ENCODE measurements at regions not wholly inside any gene's neighbourhood (a gene's known extent, or its start where the extent isn't known, plus 50 kb on each side); places are given as distances from the start of the nearest gene placed in this dataset.

DNA sequence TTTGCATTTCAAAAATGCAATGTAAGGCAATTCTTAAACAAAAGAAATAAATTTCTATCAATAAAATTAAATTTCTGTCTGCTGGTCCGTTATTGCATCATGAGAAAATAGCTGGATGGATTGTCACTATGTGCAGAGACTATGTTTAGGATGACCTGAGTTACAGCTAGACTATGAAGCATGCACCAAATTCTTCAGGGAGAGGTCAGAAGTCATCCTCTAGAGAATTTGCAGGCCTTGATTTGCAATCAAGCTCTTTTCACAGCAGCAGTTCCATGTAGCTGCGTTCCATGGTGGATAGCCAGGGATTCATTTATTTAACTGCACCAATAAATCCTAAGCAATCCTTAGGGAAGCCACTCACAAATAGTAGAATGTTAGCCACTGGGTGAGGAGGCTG, 253.7 kb downstream of the MSRB3 start:
- Histone ChIP-seq H3K36me3 (ENCODE audit: control insufficient read depth in 4 of 4, insufficient read depth in 4 of 4, low read length in 4 of 4) (no peaks in the 10 kb centered on the region), H3K27ac (ENCODE audit: low read depth in 1 of 2, low read length in 1 of 2) (no peak overlapping the region), H3K4me3 (no peak overlapping the region), H3K27me3 (ENCODE audit: control insufficient read depth in 3 of 3, insufficient read depth in 3 of 3, low read length in 2 of 3) (no peaks in the 10 kb centered on the region), H3K9me3 (ENCODE audit: control insufficient read depth in 4 of 4, insufficient read depth in 3 of 4, low read length in 3 of 4) (peaks cover 0 to 2% (median 0%) of the 10 kb centered on the region in 4 donors), H3K9ac (ENCODE audit: insufficient read depth in 1 of 2, low read length in 2 of 2) (no peak overlapping the region), H3K4me1 (ENCODE audit: control insufficient read depth in 5 of 5, insufficient read depth in 5 of 5, low read length in 5 of 5) (peaks cover 0 to 12% (median 0%) of the 10 kb centered on the region in 5 donors)
- 90 to 91% methylated on average over 2 of the region's 2 CpGs for WGBS, 2 donors
- ATAC-seq (ENCODE audit: insufficient read depth, low FRiP score), result no peak
- no peak for DNase-seq
- TF ChIP-seq, protein P1, sequence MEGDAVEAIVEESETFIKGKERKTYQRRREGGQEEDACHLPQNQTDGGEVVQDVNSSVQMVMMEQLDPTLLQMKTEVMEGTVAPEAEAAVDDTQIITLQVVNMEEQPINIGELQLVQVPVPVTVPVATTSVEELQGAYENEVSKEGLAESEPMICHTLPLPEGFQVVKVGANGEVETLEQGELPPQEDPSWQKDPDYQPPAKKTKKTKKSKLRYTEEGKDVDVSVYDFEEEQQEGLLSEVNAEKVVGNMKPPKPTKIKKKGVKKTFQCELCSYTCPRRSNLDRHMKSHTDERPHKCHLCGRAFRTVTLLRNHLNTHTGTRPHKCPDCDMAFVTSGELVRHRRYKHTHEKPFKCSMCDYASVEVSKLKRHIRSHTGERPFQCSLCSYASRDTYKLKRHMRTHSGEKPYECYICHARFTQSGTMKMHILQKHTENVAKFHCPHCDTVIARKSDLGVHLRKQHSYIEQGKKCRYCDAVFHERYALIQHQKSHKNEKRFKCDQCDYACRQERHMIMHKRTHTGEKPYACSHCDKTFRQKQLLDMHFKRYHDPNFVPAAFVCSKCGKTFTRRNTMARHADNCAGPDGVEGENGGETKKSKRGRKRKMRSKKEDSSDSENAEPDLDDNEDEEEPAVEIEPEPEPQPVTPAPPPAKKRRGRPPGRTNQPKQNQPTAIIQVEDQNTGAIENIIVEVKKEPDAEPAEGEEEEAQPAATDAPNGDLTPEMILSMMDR (IDR thresholded peaks at IDR 0.05; ENCODE audit: control extremely low read depth, extremely low read depth), result no peak

DNA sequence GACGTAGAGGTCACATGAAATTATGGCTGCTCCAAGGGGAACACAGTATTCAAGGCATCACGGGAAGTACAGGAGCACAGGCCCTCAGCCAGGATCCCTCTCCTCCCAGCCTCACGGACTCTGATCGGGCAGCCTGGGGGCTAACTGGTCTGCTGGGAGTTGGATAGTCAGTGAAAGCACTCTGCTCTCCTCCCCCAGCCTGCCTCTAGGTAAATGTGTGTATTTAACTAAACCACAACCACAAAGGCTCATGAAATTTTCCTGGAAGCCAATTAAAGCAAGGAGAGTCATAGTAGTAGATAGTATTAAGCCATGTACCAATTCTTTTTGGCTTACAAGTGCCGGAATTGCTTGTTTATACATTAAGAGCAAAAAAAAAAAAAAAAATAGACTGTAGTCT, 254.3 kb downstream of the MSRB3 start:
- peaks cover 0 to 12% (median 0%) of the 10 kb centered on the region in 5 donors for H3K4me1 ChIP-seq (ENCODE audit: control insufficient read depth in 5 of 5, insufficient read depth in 5 of 5, low read length in 5 of 5)
- H3K27ac ChIP-seq (ENCODE audit: low read depth in 1 of 2, low read length in 1 of 2), result no peak overlapping the region
- H3K36me3 ChIP-seq (ENCODE audit: control insufficient read depth in 4 of 4, insufficient read depth in 4 of 4, low read length in 4 of 4), result no peaks in the 10 kb centered on the region
- H3K9me3 ChIP-seq (ENCODE audit: control insufficient read depth in 4 of 4, insufficient read depth in 3 of 4, low read length in 3 of 4), result peaks cover 0 to 2% (median 0%) of the 10 kb centered on the region in 4 donors
- H3K9ac ChIP-seq (ENCODE audit: insufficient read depth in 1 of 2, low read length in 2 of 2), result no peak overlapping the region
- H3K4me3 ChIP-seq, result no peak overlapping the region
- no peak for DNase-seq
- ATAC-seq (ENCODE audit: insufficient read depth, low FRiP score), result no peak
- H3K27me3 ChIP-seq (ENCODE audit: control insufficient read depth in 3 of 3, insufficient read depth in 3 of 3, low read length in 2 of 3), result no peaks in the 10 kb centered on the region
- TF ChIP-seq, protein P1 (IDR thresholded peaks at IDR 0.05; ENCODE audit: control extremely low read depth, extremely low read depth), result no peak
- WGBS, 2 donors, result 73 to 90% methylated on average over 5 of the region's 5 CpGs

DNA sequence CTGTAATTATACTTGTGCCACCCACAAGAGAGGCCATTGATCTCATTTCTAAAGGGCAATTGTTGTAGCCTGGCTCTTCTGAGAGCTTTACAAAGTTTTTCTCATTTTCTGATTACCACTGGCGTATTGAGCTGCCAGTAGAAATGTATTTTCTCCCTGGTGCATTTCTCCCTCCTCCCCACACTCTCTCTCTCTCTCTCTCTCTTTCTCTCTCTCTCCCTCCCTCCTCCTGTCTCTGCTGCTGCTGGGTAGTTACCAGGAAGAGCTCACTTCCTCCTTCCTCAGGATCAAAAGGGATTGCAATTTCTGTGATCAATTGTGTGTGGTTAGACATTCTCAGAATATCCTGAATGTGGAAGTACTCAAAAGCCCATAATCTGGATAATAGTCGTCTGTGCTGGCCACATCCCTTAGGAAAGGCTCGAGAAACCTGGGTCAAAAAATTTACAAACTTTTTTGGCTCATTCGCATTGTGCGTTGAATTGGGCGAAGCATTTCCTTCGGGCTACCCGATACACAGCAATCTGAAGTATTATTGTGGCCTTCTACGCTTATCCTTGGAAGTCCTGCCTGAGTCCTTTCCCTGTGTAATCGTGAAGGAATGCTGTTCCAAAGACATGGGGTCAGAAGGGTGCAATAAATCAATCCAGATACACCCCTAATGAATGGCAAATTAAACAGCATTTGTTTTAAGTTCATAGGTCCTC, 254.8 kb downstream of the MSRB3 start:
- no peak overlapping the region for H3K9ac ChIP-seq (ENCODE audit: insufficient read depth in 1 of 2, low read length in 2 of 2)
- H3K4me3 ChIP-seq, result no peak overlapping the region
- no peak for DNase-seq
- H3K27ac ChIP-seq (ENCODE audit: low read depth in 1 of 2, low read length in 1 of 2), result no peak overlapping the region
- no peaks in the 10 kb centered on the region for H3K36me3 ChIP-seq (ENCODE audit: control insufficient read depth in 4 of 4, insufficient read depth in 4 of 4, low read length in 4 of 4)
- TF ChIP-seq, protein P1 (IDR thresholded peaks at IDR 0.05; ENCODE audit: control extremely low read depth, extremely low read depth), result no peak
- H3K27me3 ChIP-seq (ENCODE audit: control insufficient read depth in 3 of 3, insufficient read depth in 3 of 3, low read length in 2 of 3), result no peaks in the 10 kb centered on the region
- H3K9me3 ChIP-seq (ENCODE audit: control insufficient read depth in 4 of 4, insufficient read depth in 3 of 4, low read length in 3 of 4), result no peaks in the 10 kb centered on the region
- no peak for ATAC-seq (ENCODE audit: insufficient read depth, low FRiP score)
- peaks cover 0 to 12% (median 0%) of the 10 kb centered on the region in 5 donors for H3K4me1 ChIP-seq (ENCODE audit: control insufficient read depth in 5 of 5, insufficient read depth in 5 of 5, low read length in 5 of 5)
- 64 to 86% methylated on average over 10 of the region's 10 CpGs for WGBS, 2 donors
